Body of pancreas (tissue), 4 donors: ENCODE measurements at regions not wholly inside any gene's neighbourhood (a gene's known extent, or its start where the extent isn't known, plus 50 kb on each side); places are given as distances from the start of the nearest gene placed in this dataset.

ENCODE experiments used
- ATAC-seq: fragments of 150-250 bp; one replicate; pipeline ENCODE4 v1.9.1; 2016
- DNase-seq, 4 donors: peaks; one replicate each; pipeline ENCODE4 v3.0.0-alpha.2; 2019
- H3K27ac ChIP-seq, 4 donors: fragments of 200-600 bp; sonication (generic); 1 replicate in 3 of 4; 2 replicates in 1 of 4; pipeline versions ENCODE4 v1.5.1 to v1.6.1; 2016 to 2019; ENCODE audit warnings: mild to moderate bottlenecking in 1 of 4, mixed read lengths in 1 of 4, moderate library complexity in 1 of 4
- H3K27me3 ChIP-seq, 2 donors: fragments of 200-600 bp; sonication (generic); one replicate each; pipeline ENCODE4 v1.6.0; 2016; ENCODE audit warnings: mild to moderate bottlenecking in 1 of 2
- H3K36me3 ChIP-seq, 2 donors: fragments of 200-600 bp; sonication (generic); replicated peaks in 1 of 2; 2 replicates each; pipeline ENCODE4 v1.5.1; 2016; ENCODE audit warnings: low read depth in 2 of 2; ENCODE audit not compliant: insufficient read depth in 1 of 2
- H3K4me1 ChIP-seq: fragments of 200-600 bp; sonication (generic); one replicate; pipeline ENCODE4 v1.6.0; 2016
- H3K4me3 ChIP-seq, 2 donors: fragments of 200-600 bp; sonication (generic); 1 replicate in 1 of 2; 2 replicates in 1 of 2; pipeline ENCODE4 v1.5.1; 2016 to 2019
- H3K9me3 ChIP-seq, 3 donors: fragments of 200-600 bp; sonication (generic); 1 replicate in 2 of 3; 2 replicates in 1 of 3; pipeline ENCODE4 v1.5.1; 2016
- POLR2A ChIP-seq, 3 donors: fragments of 450-650 bp; IDR thresholded peaks; one replicate each; pipeline ENCODE4 v1.6.1; 2016; ENCODE audit warnings: antibody characterized with exemption in 3 of 3, mild to moderate bottlenecking in 2 of 3
- WGBS, 2 donors: methylation state at CpG; one replicate each; pipeline ENCODE4 v1.1.5; 2017; 5-methylcytosine and 5-hydroxymethylcytosine counted together
- intact Hi-C: fragments of 100-400 bp; cut with DNase I; formaldehyde crosslinking; loops from one replicate; pipeline ENCODE4 v1.15.1; 2023
- TF ChIP-seq, protein P1 (sequence below), 7 experiments: fragments of 450-650 bp in 4 of 7; fragments of 200-600 bp in 3 of 7; sonication (generic) in 3 of 7; IDR thresholded peaks; one replicate each; pipeline ENCODE4 v1.5.1; 2016 to 2019; ENCODE audit warnings: antibody characterized with exemption in 7 of 7

DNA sequence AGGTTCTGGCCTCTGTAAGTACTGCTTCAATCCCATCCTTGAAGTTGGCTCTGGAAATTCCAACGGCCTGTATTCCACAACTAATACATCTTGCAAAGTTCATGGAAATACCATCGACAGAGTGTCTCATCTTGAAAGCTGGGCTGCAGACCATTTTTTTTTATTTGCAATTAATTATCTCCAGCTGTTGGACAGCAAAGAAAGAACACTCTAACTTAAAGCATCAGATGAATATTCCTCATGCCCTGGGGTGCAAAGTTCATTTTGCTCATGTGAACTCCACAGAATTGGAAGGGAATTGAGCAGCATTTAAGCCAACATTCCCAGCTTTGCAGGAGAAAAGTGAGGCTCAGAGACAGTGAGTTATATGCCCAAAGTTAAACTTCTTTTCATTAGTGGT lies 96.5 kb upstream of the PIEZO2 start:
- Histone ChIP-seq H3K4me1 (no peaks in the 10 kb centered on the region), H3K36me3 (no peaks in the 10 kb centered on the region), H3K27ac (no peak overlapping the region), H3K9me3 (no peaks in the 10 kb centered on the region), H3K27me3 (no peaks in the 10 kb centered on the region), H3K4me3 (no peak overlapping the region)
- 56 to 58% methylated on average over 2 of the region's 2 CpGs for WGBS, 2 donors
- TF ChIP-seq, protein P1, sequence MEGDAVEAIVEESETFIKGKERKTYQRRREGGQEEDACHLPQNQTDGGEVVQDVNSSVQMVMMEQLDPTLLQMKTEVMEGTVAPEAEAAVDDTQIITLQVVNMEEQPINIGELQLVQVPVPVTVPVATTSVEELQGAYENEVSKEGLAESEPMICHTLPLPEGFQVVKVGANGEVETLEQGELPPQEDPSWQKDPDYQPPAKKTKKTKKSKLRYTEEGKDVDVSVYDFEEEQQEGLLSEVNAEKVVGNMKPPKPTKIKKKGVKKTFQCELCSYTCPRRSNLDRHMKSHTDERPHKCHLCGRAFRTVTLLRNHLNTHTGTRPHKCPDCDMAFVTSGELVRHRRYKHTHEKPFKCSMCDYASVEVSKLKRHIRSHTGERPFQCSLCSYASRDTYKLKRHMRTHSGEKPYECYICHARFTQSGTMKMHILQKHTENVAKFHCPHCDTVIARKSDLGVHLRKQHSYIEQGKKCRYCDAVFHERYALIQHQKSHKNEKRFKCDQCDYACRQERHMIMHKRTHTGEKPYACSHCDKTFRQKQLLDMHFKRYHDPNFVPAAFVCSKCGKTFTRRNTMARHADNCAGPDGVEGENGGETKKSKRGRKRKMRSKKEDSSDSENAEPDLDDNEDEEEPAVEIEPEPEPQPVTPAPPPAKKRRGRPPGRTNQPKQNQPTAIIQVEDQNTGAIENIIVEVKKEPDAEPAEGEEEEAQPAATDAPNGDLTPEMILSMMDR (IDR thresholded peaks at IDR 0.05), result no peak
- no peak for TF ChIP-seq POLR2A (IDR thresholded peaks at IDR 0.05)
- ATAC-seq (no peak), DNase-seq (no peak)
- intact Hi-C loops, result no loop called here

DNA sequence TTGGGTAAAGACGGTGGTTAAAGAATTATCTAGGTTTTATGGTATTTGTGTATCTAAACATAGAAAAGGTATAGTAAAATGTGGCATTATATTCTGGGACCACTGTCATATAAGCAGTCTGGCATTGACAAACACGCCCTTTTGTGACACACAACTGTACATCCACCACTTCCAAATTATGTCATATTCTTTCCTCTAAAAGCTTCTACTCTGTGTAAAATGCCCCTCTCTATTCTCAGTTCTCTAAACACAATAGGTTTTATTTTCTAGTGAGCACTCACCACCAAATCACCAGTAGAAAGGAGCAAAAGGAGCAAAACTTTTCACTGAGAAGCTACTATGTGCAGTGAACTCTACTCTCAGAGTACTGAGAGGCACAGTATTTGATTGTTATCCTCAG lies 88.1 kb upstream of the PIEZO2 start:
- WGBS, 2 donors, result 57 to 66% methylated on average over 2 of the region's 2 CpGs
- Histone ChIP-seq H3K27ac (no peak overlapping the region), H3K9me3 (no peaks in the 10 kb centered on the region), H3K27me3 (no peaks in the 10 kb centered on the region), H3K4me3 (no peak overlapping the region), H3K36me3 (no peaks in the 10 kb centered on the region), H3K4me1 (no peaks in the 10 kb centered on the region)
- intact Hi-C loops, result no loop called here
- ATAC-seq (no peak), DNase-seq (no peak)
- TF ChIP-seq POLR2A (IDR thresholded peaks at IDR 0.05), result no peak
- TF ChIP-seq, protein P1 (IDR thresholded peaks at IDR 0.05), result no peak

DNA sequence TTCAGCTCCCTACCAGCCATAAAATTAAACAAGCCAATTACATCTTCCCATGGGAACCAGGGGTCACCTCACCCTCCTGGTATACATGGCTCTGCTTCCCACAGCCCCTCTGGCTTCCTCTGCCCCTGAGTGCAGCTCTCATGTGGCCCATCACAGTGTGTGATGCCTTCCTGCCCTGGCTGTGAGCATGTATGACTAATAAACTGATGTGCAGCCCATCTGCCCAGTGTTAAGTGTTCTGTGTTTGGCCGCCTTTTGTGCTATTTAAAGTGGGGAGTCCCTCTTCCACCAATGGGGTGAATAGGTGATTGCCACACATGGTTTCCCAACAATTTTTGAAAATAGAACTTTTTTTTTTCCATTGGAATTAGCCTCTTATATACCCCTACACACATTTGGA lies 87.7 kb upstream of the PIEZO2 start:
- no peaks in the 10 kb centered on the region for H3K27me3 ChIP-seq
- no peak overlapping the region for H3K4me3 ChIP-seq
- DNase-seq (no peak), ATAC-seq (no peak)
- no peak overlapping the region for H3K27ac ChIP-seq
- H3K4me1 ChIP-seq, result no peaks in the 10 kb centered on the region
- intact Hi-C loops, result no loop called here
- no peaks in the 10 kb centered on the region for H3K36me3 ChIP-seq
- no peak for TF ChIP-seq POLR2A (IDR thresholded peaks at IDR 0.05)
- TF ChIP-seq, protein P1 (IDR thresholded peaks at IDR 0.05), result no peak
- no peaks in the 10 kb centered on the region for H3K9me3 ChIP-seq
- 80 to 94% methylated on average over 1 of the region's 1 CpG for WGBS, 2 donors

DNA sequence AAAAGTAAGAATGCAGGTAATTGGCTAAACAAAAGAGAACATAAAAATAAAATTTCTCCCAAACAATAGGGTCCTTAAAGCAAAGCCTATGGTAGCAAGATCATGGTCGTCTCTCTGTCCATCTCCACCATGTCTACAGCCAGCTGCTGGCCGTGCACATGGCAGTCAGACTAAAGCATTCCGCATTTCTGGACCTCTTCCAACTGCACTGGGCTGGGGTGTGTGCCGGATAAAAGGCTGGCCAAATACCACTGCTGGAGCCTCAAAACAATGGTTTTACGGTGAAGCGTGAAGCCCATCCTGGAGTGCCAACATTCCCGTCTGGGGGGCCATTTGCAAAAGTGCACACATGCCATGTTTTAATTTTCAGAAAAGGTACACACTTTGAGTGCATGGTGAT lies 74.8 kb upstream of the PIEZO2 start:
- ATAC-seq, result no peak

DNA sequence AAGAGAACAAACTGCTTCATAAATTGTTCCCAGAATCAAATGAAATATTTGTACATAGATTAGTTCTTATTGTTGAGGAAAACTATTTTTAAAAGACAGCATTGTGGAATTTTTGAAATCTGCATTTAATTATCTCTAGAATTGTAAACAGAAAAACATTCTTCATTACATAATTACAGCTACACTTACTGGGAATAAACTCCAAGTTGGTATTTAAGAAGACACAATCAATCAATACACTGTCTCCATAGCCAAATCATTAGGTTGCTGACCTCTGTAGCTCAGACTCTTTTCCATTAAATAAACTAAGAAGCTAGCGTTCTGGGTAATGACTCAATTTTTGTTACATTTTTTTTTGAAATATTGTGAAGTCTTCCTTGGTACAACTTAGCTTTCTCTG lies 70.2 kb upstream of the PIEZO2 start:
- ATAC-seq, result no peak
- Histone ChIP-seq H3K27me3 (no peaks in the 10 kb centered on the region), H3K4me3 (no peak overlapping the region), H3K4me1 (no peaks in the 10 kb centered on the region), H3K36me3 (no peaks in the 10 kb centered on the region), H3K27ac (no peak overlapping the region), H3K9me3 (no peaks in the 10 kb centered on the region)
- no peak for TF ChIP-seq POLR2A (IDR thresholded peaks at IDR 0.05)
- TF ChIP-seq, protein P1 (IDR thresholded peaks at IDR 0.05), result no peak
- intact Hi-C loops, result no loop called here
- no peak for DNase-seq
- WGBS, 2 donors, result 32 to 39% methylated on average over 1 of the region's 1 CpG

More for the DNA sequence above, 74.8 kb upstream of the PIEZO2 start:
- intact Hi-C loops, result no loop called here
- 55 to 66% methylated on average over 7 of the region's 7 CpGs for WGBS, 2 donors
- H3K27me3 ChIP-seq, result no peaks in the 10 kb centered on the region
- H3K4me1 ChIP-seq, result no peaks in the 10 kb centered on the region
- H3K27ac ChIP-seq, result no peak overlapping the region
- DNase-seq, result no peak
- no peak overlapping the region for H3K4me3 ChIP-seq
- no peaks in the 10 kb centered on the region for H3K36me3 ChIP-seq
- TF ChIP-seq POLR2A (IDR thresholded peaks at IDR 0.05), result no peak
- TF ChIP-seq, protein P1 (IDR thresholded peaks at IDR 0.05), result no peak
- H3K9me3 ChIP-seq, result no peaks in the 10 kb centered on the region
